GM18868 (cell line): ENCODE measurements at regions not wholly inside any gene's neighbourhood (a gene's known extent, or its start where the extent isn't known, plus 50 kb on each side); places are given as distances from the start of the nearest gene placed in this dataset.
"Not testable (repeated sequence)": the region's sequence is repeated elsewhere in the genome, so short reads cannot be mapped to it uniquely, and the experiment has no call there.

Experiments used
- ATAC-seq: cut with Tn5 transposase; IDR thresholded peaks from one replicate; pipeline ENCODE4 v1.9.1; 2021; ENCODE audit warnings: mild to moderate bottlenecking, moderate library complexity; ENCODE audit not compliant: unreplicated experiment

DNA sequence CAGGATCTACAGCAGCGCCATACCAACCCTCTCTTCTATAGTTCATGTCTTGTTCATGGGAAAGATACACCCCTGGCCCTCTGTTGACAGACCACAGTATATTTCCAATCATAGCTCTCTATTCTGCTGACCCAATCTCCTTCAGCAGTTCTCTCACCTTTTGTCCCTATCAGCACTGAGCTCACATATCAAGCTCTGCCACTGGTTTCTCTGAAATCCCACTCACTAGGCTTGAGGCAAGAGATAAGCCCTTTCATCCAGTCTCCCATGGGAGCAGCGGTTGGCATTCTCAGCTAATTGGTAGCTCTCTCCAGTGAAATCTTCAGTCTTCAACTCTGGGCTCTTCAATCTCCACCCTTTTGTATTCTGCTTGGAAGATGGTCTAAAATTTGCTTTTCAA, 313.4 kb downstream of the GJA1 start:
- no peak for ATAC-seq

DNA sequence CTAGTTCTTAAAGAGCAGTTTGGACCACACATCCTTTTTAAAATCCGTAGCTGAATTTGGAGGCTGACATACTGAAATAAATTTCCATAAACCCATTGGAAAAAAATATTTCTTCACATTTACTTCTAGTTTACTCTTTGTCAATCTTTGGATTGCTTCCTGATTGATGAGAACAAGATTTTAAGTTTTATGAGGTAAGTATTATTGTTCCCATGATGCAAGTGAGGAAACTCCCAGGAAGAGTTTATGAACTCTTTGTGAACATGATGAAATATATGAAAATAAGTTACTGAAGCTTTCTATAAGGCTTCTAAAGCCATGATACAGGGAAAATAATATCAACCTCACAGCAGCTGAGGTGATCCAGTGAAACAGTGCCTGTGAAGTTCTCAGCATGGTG, 320.0 kb downstream of the GJA1 start:
- no peak for ATAC-seq

DNA sequence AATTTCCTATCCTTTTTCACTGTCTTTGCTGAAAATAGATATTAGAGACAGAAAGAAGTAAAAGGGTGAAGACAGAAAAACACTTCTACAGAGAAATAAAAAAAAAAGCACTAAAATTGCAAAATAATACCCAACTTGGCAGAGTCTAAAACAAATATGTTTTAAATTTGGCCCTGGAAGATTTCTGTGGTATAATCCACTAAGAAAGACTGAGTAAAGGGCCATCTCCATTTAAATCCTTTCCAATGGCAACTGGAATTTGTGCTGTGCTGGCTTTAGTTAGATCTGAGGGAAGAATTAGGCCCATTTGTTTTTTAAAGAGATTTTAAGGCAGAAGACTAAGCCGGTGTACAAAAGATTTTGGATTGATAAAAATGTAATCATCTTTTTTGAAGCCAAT, 321.2 kb downstream of the GJA1 start:
- no peak for ATAC-seq

DNA sequence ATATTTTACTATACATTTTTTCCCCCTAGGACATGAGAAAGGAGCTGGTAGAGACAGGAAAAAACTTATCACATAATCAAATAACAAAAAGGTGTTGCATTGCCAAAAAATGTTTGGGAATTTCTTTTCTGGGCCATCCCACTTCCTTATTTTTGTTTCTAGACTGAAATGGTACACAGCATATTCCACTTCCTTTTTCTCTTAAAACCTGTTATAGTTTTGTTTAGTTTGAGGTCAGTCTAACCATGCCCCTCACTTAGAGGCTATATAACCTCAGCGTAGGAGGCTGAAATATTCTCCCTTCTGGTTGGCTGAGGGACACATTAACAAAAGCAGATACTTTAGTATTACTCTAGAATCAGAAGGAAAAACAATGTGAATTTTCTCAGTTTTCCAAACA, 323.9 kb downstream of the GJA1 start:
- peak; percentile 86 for ATAC-seq

DNA sequence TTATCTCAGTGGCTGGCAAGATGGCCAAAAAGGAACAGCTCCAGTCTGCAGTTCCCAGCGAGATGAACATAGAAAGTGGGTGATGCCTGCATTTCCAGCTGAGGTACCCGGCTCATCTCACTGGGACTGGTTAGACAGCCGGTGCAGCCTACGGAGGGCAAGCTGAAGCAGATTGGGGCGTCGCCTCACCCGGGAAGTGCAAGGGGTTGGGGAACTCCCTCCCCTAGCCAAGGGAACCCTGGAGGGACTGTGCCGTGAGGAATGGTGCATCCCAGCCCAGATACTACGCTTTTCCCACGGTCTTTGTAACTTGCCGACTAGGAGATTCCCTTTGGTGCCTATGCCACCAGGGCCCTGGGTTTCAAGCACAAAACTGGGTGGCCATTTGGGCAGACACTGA, 324.7 kb downstream of the GJA1 start:
- ATAC-seq: no peak

DNA sequence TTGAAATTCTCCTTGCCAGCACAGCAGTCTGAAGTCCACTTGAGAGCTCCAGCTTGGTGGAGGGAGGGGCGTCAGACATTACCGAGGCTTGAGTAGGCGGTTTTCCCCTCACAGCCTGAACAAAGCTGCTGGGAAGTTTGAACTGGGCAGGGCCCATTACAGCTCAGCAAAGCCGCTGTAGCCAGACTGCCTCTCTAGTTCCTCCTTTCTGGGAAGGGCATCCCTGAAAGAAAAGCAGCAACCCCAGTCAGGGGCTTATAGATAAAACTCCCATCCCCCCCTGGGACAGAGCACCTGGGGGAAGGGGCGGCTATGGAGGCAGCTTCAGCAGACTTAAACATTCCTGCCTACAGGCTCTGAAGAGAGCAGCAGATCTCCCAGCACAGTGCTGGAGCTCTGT, 325.3 kb downstream of the GJA1 start:
- no peak for ATAC-seq

DNA sequence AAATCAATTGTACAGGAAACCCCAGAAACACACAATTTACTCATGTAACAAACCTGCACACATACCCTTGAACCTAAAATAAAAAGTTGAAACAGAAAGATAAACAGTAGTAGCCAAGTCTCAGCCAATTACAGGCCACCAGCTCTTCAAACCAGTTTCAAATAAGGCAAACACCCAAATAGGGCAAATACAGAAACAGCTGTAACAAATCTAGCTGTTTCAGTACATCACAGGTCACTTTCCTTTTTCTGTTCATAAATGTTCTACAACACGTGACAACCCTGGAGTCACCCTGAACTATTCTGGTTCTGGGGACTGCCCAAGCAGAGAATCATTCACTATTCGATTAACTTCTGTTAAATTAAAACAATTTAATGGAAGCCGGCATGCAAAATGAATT, 329.0 kb downstream of the GJA1 start:
- ATAC-seq: peak; percentile 89

DNA sequence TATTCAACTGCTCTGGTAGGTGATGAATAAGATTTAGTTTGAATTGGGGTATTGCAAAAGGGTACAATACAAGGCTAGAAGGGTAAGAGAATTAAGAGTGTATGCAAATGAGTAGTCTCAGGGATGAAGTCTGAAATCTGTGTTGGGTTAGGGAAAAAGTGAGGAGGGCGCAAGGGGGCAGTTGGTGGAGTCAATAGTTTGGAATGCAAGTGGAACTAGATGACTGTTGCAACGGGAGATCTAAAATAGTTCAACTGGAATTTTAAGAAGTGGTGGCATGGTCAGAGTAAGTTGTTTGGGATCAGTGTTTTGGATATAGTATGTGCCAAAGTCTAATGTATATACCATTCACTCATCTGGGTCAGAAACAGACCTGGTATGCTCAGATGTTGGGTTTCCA, 329.6 kb downstream of the GJA1 start:
- no peak for ATAC-seq

DNA sequence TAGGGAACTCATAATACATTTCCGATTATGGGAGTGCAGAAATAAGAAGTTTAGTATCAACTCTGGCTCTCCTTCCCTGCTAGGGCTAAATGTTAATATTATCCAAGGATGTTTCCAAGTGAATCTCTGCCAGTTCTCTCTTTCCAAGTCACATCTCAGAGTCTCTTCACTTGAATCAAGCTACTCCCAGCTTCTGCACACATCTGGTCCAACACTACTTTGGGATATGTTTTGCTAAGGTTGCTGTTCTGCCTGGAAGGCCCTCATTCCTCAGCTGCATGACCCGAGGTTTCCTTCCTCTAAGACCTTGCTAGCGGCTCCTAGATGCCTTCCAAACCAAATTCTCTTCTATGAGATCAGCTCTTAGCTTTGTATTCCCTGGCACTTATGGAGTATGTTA, 331.8 kb downstream of the GJA1 start:
- ATAC-seq: no peak

DNA sequence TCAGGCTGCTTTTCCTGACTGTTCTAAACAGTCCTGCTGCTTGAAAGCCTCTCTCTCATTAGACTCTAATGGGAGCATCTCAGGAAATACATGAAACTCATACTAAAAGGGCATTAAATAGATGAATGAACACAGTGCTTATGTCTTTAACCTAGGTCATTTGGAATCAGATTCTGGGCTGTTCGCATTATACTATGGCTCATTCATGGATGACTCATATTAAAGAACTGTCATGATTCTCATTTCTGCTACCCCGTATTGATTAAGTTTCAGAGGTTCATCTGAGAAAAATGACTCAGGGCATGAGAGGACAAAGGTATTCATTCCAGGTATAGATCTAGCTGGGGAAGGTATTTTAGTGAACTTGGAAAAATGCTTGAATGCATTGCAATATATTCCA, 335.5 kb downstream of the GJA1 start:
- peak; percentile 63 for ATAC-seq

DNA sequence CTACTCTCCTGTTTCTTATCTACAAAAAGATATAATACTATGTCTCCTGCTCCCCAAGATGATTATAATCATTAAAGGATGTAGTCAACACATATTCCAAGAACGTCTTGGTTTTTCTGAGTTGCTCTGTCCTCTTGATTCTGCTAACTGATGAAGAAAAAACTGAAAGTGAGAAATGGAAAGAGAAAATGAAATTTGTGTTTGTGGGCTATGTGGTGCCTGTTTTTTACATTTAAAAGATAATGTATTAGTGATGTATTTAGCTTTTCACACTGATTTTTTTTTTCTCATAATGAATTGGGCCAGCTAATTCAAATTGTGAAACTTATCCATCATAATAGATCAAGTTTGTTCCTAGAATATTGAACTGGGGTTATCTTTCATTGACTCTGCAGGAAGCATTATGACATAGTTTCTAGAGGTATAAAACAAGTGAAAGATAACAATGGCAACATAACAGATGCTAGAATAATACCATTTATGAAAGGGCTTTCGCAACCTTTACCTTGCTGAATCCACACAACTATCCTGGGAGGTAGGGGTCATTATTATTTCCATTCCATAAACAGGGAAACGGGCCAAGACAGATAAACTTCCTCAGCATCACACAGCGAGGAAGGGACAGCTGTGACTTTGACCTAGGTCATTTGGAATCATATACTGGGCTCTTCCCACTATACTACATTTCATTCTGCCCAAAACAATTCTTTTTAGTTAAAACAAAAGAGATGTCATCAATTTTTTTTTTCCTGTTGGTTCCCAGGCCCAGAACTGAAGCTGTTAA, 336.7 kb downstream of the GJA1 start:
- peak; percentile 63 for ATAC-seq

DNA sequence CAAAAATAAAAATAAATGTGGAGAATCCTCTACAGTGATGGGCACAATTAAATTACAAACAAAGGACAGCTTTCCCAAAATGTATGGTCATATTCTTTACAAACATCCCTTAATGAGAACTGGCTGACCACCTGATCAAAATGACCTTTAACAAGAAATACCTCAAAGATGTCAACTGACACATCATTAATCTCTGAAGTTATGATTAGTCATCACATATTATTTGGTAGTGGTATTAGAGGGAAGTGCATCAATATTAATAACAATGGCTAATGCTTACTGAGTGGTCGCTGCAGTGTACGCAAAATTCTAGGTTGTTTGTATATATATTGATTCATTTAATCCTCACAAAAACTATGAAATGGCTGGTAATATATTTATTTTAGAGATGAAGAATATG, 340.6 kb downstream of the GJA1 start:
- no peak for ATAC-seq

DNA sequence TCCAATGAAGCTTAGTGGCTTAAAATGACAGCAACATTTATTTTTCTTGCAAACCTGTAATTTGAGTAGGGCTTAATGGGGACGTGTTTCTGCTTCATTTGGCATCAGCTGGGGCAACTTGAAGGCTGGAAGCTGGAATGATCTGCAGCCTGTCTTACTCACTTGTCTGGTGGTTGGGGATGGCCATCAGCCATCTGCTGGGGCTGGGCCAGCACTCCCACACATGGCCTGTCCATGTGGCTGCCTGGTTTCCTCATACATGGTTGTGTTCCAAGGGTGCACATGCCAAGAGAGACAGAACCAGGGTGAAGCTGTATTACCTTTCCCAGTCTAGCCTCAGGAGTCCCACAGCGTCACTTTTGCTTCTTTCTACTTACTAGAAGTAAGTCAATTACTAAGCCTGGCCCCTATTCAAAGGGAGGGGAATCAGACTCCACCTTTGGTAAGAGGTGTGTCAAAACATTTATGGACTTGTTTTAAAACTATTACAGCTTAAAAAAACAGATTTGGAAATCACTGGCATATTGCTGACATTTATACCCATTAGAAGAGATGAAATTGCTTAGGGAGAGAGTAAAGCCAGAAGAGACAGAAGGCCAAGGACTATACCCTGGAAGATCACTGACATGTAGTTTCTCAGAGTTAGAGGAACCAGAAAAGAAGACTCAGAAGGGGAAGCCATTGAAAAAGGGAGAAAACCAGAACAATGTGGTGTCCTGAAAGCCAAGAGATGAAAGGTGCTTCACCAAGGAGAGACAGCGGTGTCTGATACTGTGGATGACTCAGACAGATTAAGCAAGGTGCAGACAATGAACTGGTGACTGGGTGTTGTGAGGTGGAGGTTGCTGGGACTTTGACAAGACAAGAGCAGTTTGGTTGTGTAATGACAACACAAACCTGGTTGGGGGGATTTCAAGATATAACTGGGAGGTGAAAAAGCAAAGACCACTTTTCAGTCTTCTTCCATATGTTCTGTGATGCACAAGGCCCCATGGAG, 345.2 kb downstream of the GJA1 start:
- peak; percentile 51 for ATAC-seq

DNA sequence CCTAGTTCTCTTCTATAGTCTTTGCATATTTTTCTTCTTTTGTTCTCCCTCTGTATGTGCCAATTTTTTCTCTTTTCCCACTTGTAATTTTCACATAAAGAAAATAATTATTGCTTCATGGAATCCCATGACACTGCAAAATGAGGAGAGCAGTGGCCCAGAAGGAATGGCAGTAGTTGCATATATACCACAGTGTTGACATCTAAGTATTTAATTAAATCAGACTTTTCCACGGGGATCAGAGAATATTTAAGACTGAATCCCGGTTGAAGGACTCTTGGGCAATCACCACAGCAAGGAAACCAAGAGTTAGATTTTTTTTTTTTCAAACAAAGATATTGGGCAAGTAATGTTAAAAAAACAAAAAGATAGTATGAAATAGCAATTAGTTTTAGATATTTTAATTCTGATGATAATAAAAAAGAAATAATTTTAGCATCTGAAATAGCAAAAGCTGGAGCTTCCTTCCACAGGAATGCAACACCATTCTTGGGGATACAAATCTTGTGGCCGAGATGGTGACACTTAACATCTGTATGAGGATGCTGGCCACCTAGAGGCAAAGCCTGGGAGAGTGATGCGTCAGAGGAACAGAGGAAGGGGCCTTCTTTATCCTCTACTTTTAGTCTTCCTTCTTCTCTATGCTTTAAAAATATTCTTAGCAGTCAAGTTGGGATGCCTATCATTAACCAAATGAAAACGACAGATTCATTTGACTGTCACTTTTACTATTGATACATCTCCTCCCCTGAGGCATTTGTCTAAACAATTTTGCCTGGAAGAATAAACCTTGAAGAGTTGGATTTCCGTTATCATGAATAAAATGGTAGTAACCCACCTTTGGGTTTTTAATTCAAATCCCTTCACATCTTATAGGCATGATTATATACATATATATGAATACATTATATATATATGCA, 356.2 kb downstream of the GJA1 start:
- no peak for ATAC-seq

DNA sequence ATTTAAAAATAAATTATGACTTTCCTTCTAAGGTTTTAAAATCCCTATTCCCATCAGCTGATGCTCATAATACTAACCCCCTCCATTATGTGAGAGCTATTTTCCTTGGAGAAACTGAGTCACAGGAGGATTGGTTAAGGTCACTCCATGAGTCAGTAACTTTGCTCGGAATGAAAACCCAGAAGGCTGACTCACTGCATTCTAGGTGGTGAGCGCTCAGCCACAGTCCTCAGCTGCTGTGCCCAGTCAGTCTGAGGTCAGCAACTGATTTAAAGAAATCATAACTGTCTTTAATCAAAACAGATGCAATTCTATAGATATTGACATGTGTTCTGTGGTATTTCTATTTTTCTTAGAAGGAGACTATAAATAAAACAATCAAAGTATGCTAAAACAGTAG, 359.2 kb downstream of the GJA1 start:
- ATAC-seq: no peak

DNA sequence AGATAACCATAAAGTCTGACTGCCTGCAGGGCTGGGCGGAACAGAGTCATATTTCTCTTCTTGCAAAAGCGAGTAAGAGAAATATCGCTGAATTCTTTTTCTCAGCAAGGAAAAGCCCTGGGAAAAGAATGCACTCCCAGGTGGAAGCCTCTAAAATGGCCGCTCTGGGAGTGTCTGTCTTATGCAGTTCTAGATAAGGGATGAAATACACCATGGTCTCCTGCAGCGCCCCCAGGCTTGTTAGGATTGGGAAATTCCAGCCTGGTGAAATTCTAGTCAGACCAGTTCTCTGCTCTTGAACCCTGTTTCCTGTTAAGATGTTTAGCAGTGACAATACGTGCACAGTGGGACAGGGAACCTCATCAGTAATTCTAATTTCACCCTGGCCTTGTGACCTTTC, 362.2 kb downstream of the GJA1 start:
- not testable (repeated sequence) for ATAC-seq

DNA sequence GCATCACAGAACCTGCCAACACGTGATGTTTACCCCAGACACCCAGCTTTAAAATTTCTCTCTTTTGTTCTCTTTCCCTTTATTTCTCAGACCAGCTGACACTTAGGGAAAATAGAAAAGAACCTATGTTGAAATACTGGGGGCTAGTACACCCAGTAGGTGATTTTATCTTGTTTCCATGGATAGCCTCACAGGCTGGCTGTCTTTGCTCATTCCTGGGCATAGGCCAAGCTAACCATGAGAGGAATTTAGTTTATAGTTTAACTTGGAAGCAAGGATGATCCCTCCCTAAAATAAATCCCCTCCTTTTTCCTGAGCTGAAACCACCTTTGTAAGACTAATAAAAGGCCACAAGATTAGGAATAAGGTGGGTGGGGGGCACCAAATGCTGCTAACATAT, 362.7 kb downstream of the GJA1 start:
- ATAC-seq: not testable (repeated sequence)

DNA sequence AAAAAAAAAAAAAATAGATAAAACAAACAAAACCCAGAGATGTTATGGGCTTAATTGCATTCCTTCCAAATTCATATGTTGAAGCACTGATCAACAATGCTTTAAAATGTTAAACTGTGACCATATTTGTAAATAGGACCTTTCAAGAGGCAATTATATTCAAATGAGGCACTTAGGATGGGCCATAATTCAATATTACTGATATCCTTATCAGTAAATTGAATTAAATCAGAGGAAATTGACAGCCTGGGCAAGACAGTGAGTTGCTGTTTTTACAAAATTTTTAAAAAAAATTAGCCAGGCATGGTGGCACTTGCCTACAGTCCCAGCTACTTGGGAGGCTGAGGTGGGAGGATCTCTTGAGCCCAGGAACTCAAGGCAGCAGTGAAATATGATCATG, 364.1 kb downstream of the GJA1 start:
- ATAC-seq: no peak

DNA sequence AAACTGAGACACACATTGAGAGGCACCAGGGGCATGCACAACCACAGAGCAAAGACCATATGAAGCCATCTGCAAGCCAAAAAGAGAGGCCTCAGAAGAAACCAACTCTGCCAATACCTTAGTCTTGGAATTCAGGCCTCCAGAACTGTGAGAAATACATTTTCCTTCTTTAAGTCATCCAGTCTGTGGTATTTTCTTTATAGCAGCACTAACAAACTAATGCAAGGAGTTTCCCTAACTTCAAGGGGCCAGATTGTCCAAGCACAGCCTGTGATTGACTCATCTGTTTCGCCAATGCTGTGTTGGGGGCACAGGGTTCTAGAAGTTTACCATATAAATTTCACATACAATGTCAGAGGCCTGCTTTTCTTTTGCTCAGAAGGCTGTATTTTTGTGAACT, 364.6 kb downstream of the GJA1 start:
- no peak for ATAC-seq

DNA sequence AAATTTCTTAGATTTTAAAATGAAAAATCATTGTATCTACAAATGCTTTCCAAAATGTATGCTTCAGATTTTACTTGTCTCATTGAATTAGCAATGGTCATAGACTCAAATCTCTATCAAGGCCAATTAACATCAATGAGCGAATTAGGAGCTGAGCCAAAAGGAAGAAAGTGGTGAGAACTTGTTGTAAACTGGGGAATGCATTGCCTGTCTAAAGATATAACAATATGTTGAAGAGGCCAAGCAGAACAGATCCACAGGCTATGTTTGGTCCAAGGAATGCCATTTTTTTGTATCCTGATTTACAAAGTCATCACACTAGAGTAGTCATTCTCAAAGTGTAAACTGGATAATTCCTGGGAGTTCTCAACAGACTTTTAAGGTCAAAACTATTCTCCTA, 370.7 kb downstream of the GJA1 start:
- no peak for ATAC-seq

DNA sequence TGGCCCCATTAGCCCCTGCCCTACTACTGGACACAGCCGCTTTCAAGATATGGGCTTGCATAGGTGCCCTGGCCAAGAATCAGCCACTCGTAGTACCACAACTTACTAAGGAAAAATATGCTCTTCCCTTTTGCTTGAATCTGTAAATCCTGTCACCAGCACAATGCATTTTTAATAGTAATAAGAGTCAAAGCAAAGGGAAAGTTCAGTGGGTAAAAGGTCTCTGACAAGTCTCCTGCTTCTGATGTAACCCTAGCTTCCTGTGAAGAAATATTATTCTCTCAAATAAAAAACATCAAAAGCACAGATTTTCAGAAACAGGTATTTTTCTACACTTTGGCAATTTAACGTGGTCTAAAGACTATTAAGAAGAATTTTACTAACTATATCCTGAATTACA, 373.8 kb downstream of the GJA1 start:
- ATAC-seq: no peak
